B cell (primary cell): ENCODE measurements at regions not wholly inside any gene's neighbourhood (a gene's known extent, or its start where the extent isn't known, plus 50 kb on each side); places are given as distances from the start of the nearest gene placed in this dataset.

Source experiments
- ATAC-seq: fragments of 200-7000 bp; cut with Tn5 transposase; one replicate; pipeline ENCODE4 v1.10.0; 2021; ENCODE audit warnings: low read depth, mild to moderate bottlenecking, moderate number of reproducible peaks, moderate library complexity
- CTCF ChIA-PET: fragments of 350-600 bp; sonication (Branson Sonifier 250); formaldehyde crosslinking; loops from one replicate; lab custom pipeline; 2021; ENCODE audit warnings: antibody characterized with exemption, inconsistent platforms; lab: Charles Lee
- POLR2A ChIA-PET: fragments of 350-600 bp; sonication (Branson Sonifier 250); formaldehyde crosslinking; loops from one replicate; lab custom pipeline; 2021; ENCODE audit warnings: antibody characterized with exemption; lab: Charles Lee
- DNase-seq: peaks from one replicate; pipeline ENCODE4 v3.0.0; 2013
- H2AFZ ChIP-seq: 2 replicates; pipeline ENCODE4 v1.6.1; 2012; ENCODE audit warnings: mild to moderate bottlenecking, low read depth, low read length; ENCODE audit not compliant: insufficient read depth, poor library complexity, severe bottlenecking
- H3K27ac ChIP-seq, 2 donors: 1 replicate in 1 of 2; 2 replicates in 1 of 2; pipeline ENCODE4 v1.5.1; 2012 to 2013; ENCODE audit warnings: low read length in 2 of 2, mild to moderate bottlenecking in 2 of 2, moderate library complexity in 1 of 2
- H3K27me3 ChIP-seq, 4 experiments: fragments of 200-600 bp in 1 of 4; sonication (generic) in 1 of 4; replicated peaks in 1 of 4; 1 replicate in 2 of 4; 2 replicates in 2 of 4; pipeline versions ENCODE4 v1.6.1 to v1.7.0; 2013 to 2016; ENCODE audit warnings: low read length in 3 of 4, mild to moderate bottlenecking in 2 of 4, mixed read lengths in 1 of 4, moderate library complexity in 1 of 4; ENCODE audit not compliant: insufficient read depth in 4 of 4, control insufficient read depth in 3 of 4; ENCODE audit errors: control extremely low read depth in 1 of 4
- H3K36me3 ChIP-seq, 2 experiments: replicated peaks in 1 of 2; 1 replicate in 1 of 2; 2 replicates in 1 of 2; pipeline versions ENCODE4 v1.6.1 to v1.7.1; 2013; ENCODE audit warnings: low read length in 1 of 2; ENCODE audit not compliant: insufficient read depth in 2 of 2, control insufficient read depth in 1 of 2; ENCODE audit errors: control extremely low read depth in 1 of 2, extremely low read depth in 1 of 2
- H3K4me1 ChIP-seq, 2 donors: fragments of 200-600 bp in 1 of 2; sonication (generic) in 1 of 2; 1 replicate in 1 of 2; 2 replicates in 1 of 2; pipeline versions ENCODE4 v1.5.1 to v1.6.1; 2013 to 2017; ENCODE audit warnings: low read length in 2 of 2; ENCODE audit not compliant: control insufficient read depth in 2 of 2, insufficient read depth in 2 of 2
- H3K4me2 ChIP-seq: replicated peaks from 2 replicates; pipeline ENCODE3; 2012; ENCODE audit warnings: mild to moderate bottlenecking, low read depth, low read length; ENCODE audit not compliant: poor library complexity, severe bottlenecking
- H3K4me3 ChIP-seq, 5 experiments: fragments of 200-600 bp in 1 of 5; sonication (generic) in 1 of 5; 1 replicate in 3 of 5; 2 replicates in 2 of 5; pipeline versions ENCODE4 v1.5.1 to v1.7.0; 2011 to 2016; ENCODE audit warnings: low read length in 4 of 5, mild to moderate bottlenecking in 4 of 5, low read depth in 2 of 5, control low read depth in 1 of 5, moderate library complexity in 1 of 5; ENCODE audit not compliant: insufficient read depth in 1 of 5; ENCODE audit errors: control extremely low read depth in 1 of 5, extremely low read depth in 1 of 5
- H3K79me2 ChIP-seq: fragments of 200-600 bp; sonication (generic); one replicate; pipeline ENCODE4 v1.6.0; 2016; ENCODE audit warnings: low read length; ENCODE audit not compliant: control insufficient read depth, insufficient read depth
- H3K9ac ChIP-seq: fragments of 200-600 bp; sonication (generic); 2 replicates; pipeline ENCODE4 v1.6.1; 2017; ENCODE audit warnings: mild to moderate bottlenecking, low read length, moderate library complexity
- H3K9me3 ChIP-seq, 3 donors: one replicate each; pipeline versions ENCODE4 v1.6.1 to v1.7.1; 2013; ENCODE audit warnings: low read length in 2 of 3; ENCODE audit not compliant: control insufficient read depth in 2 of 3, insufficient read depth in 1 of 3; ENCODE audit errors: control extremely low read depth in 1 of 3
- H4K20me1 ChIP-seq: 2 replicates; pipeline ENCODE4 v1.6.0; 2012; ENCODE audit warnings: mild to moderate bottlenecking, low read length; ENCODE audit not compliant: insufficient read depth, control insufficient read depth, poor library complexity, severe bottlenecking
- H3K27ac Mint-ChIP-seq: one replicate; pipeline ENCODE4 v1.8.0; 2021; ENCODE audit warnings: mixed read lengths
- H3K27me3 Mint-ChIP-seq: one replicate; pipeline ENCODE4 v1.8.0; 2021; ENCODE audit warnings: mixed read lengths
- H3K4me1 Mint-ChIP-seq: one replicate; pipeline ENCODE4 v1.8.0; 2021; ENCODE audit warnings: mixed read lengths
- H3K4me3 Mint-ChIP-seq: one replicate; pipeline ENCODE4 v1.8.0; 2021; ENCODE audit warnings: mixed read lengths
- H3K9me3 Mint-ChIP-seq: one replicate; pipeline ENCODE4 v1.8.0; 2022; ENCODE audit warnings: mixed read lengths; ENCODE audit not compliant: insufficient read depth
- CTCF ChIP-seq: fragments of 200-600 bp; IDR thresholded peaks from one replicate; pipeline ENCODE4 v1.8.0; 2022; ENCODE audit warnings: antibody characterized with exemption, mild to moderate bottlenecking
- EZH2 ChIP-seq: IDR thresholded peaks from 2 replicates; pipeline ENCODE4 v1.6.1; 2012; ENCODE audit warnings: borderline replicate concordance, low read depth, mild to moderate bottlenecking, moderate library complexity, low read length; ENCODE audit not compliant: insufficient read depth, poor library complexity, severe bottlenecking
- WGBS: methylation state at CpG from one replicate; pipeline ENCODE4 v1.1.5; 2013; ENCODE audit warnings: missing lambda C conversion rate; ENCODE audit not compliant: insufficient coverage; 5-methylcytosine and 5-hydroxymethylcytosine counted together
- intact Hi-C: fragments of 100-400 bp; cut with micrococcal nuclease; formaldehyde crosslinking; loops from one replicate; pipeline ENCODE4 v1.10.0; 2022

- no peaks in the 10 kb centered on the region for H3K4me1 ChIP-seq
- ATAC-seq: no peak
- no peaks in the 10 kb centered on the region for H3K27me3 Mint-ChIP-seq
- TF ChIP-seq EZH2: no peak
- TF ChIP-seq CTCF: no peak
- H3K27me3 ChIP-seq: no peaks in the 10 kb centered on the region
- POLR2A ChIA-PET: no interaction called here
- no peak overlapping the region for H3K4me3 ChIP-seq
- H3K4me1 Mint-ChIP-seq: no peaks in the 10 kb centered on the region
- H3K36me3 ChIP-seq: no peaks in the 10 kb centered on the region
- H3K79me2 ChIP-seq: no peaks in the 10 kb centered on the region
- no peaks in the 10 kb centered on the region for H4K20me1 ChIP-seq
- H3K4me3 Mint-ChIP-seq: no peak overlapping the region
- no peak overlapping the region for H3K27ac ChIP-seq
- no peaks in the 10 kb centered on the region for H3K9me3 ChIP-seq
- CTCF ChIA-PET: interaction anchor here (0.6 to 7.0 kb wide), 13 partner anchors 9 to 1417 kb away, joined by 3 to 56 read pairs (median 5); a partner anchor contains a TSS
- intact Hi-C loops: loop anchor here (2.0 kb wide), 1 partner anchor 1853 kb away; no protein-coding TSS in a partner anchor
- H3K27ac Mint-ChIP-seq: no peak overlapping the region
- no peak for DNase-seq
- H3K9ac ChIP-seq: no peak overlapping the region
- no peak overlapping the region for H2AFZ ChIP-seq
- H3K4me2 ChIP-seq: no peak overlapping the region
- H3K9me3 Mint-ChIP-seq: no peaks in the 10 kb centered on the region
These were observed 83.7 kb upstream of the PRSS16 start for GRCh38 chr6:27163834-27164233.

- intact Hi-C loops: no loop called here
- no peaks in the 10 kb centered on the region for H3K9me3 Mint-ChIP-seq
- peaks cover 9% of the 10 kb centered on the region for H3K27me3 Mint-ChIP-seq
- Histone ChIP-seq H3K27ac (no peak overlapping the region), H3K4me1 (no peaks in the 10 kb centered on the region), H3K27me3 (no peaks in the 10 kb centered on the region), H3K4me3 (no peak overlapping the region), H3K9me3 (peaks cover 0 to 4% (median 0%) of the 10 kb centered on the region in 3 donors), H2AFZ (no peak overlapping the region), H3K79me2 (no peaks in the 10 kb centered on the region), H4K20me1 (no peaks in the 10 kb centered on the region), H3K9ac (no peak overlapping the region), H3K4me2 (no peak overlapping the region), H3K36me3 (no peaks in the 10 kb centered on the region)
- ATAC-seq (no peak), DNase-seq (no peak)
- no peak overlapping the region for H3K27ac Mint-ChIP-seq
- no peaks in the 10 kb centered on the region for H3K4me1 Mint-ChIP-seq
- WGBS: 80% methylated on average over 1 of the region's 2 CpGs
- no peak overlapping the region for H3K4me3 Mint-ChIP-seq
- ChIA-PET POLR2A (no interaction called here), CTCF (no interaction called here)
- TF ChIP-seq CTCF: no peak
- TF ChIP-seq EZH2: no peak
These were observed 79.4 kb upstream of the PRSS16 start for GRCh38 chr6:27168108-27168507.
